K562 (cell line): ENCODE measurements at regions not wholly inside any gene's neighbourhood (a gene's known extent, or its start where the extent isn't known, plus 50 kb on each side); places are given as distances from the start of the nearest gene placed in this dataset.
"Not testable (repeated sequence)": the region's sequence is repeated elsewhere in the genome, so short reads cannot be mapped to it uniquely, and the experiment has no call there.

Source experiments
- ATF1 ChIP-seq, 2 experiments: fragments of 450-650 bp in 1 of 2; IDR thresholded peaks; 2 replicates each; pipeline ENCODE4 v1.6.1; 2016; ENCODE audit warnings: missing compliant biosample characterization in 1 of 2, missing genetic modification characterization in 1 of 2
- EGR1 ChIP-seq: fragments of 450-650 bp; conservative IDR thresholded peaks from 2 replicates; pipeline ENCODE4 v1.6.1; 2017; ENCODE audit warnings: mild to moderate bottlenecking
- KDM1A ChIP-seq, 2 experiments: fragments of 450-650 bp; IDR thresholded peaks; 2 replicates each; pipeline ENCODE4 v1.6.1; 2016; ENCODE audit warnings: mild to moderate bottlenecking in 2 of 2
- RAD21 ChIP-seq, 2 experiments: fragments of 250-450 bp in 1 of 2; fragments of 450-650 bp in 1 of 2; sonication (Bioruptor Pico) in 1 of 2; formaldehyde crosslinking in 1 of 2; IDR thresholded peaks in 1 of 2; conservative IDR thresholded peaks in 1 of 2; 2 replicates each; pipeline versions ENCODE4 v1.4.0 to v1.8.0; 2020 to 2022; ENCODE audit warnings: mild to moderate bottlenecking in 2 of 2, moderate library complexity in 1 of 2
- RBM25 ChIP-seq: fragments of 200-400 bp; formaldehyde crosslinking; IDR thresholded peaks from 2 replicates; pipeline ENCODE4 v1.6.1; 2018; ENCODE audit warnings: low read length, low read depth, moderate library complexity; ENCODE audit not compliant: severe bottlenecking
- SAFB ChIP-seq: fragments of 200-400 bp; formaldehyde crosslinking; IDR thresholded peaks from 2 replicates; pipeline ENCODE4 v1.6.1; 2017; ENCODE audit warnings: low read depth, low read length, borderline replicate concordance
- ZFP36 ChIP-seq: fragments of 150-350 bp; IDR thresholded peaks from 2 replicates; pipeline ENCODE4 v1.6.1; 2018; ENCODE audit warnings: low read length, low read depth; ENCODE audit not compliant: partially characterized antibody
- TF ChIP-seq, protein P1 (sequence below), 3 experiments: IDR thresholded peaks in 2 of 3; conservative IDR thresholded peaks in 1 of 3; 2 replicates each; pipeline ENCODE4 v1.5.1; 2011 to 2012; ENCODE audit warnings: low read length in 3 of 3, mild to moderate bottlenecking in 3 of 3, control low read depth in 2 of 3, improper control_type of control experiment in 1 of 3, inconsistent platforms in 1 of 3, low read depth in 1 of 3, mixed read lengths in 1 of 3, moderate library complexity in 1 of 3; ENCODE audit not compliant: insufficient read depth in 2 of 3

DNA sequence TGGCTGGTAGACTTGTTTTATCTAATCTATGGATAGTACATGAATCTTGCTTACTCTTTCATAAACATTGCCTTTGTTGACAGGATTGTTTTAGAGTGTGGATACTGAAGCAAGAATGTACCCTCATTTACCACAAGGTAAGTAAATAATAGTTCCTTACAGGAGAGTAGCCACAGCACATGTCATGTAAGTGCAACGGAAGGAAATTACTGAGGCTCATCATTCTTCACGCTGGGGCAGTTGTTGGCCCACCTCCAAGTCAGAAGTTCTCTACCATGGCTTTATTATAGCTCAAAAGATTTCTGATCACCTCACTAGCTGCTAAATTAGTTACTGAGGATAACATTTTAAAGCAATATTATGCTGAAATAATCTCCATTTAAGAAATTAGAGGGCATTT, 50.0 kb upstream of the ANKRD30B start:
- not testable (repeated sequence) for TF ChIP-seq RAD21 (CRISPR knock-in tag; conservative IDR thresholded peaks at IDR 0.05 in 1 of 2, IDR thresholded peaks at IDR 0.05 in 1 of 2); RBM25; SAFB; EGR1; ATF1 (CRISPR knock-in tag; IDR thresholded peaks at IDR 0.05); ATF1 (tag; IDR thresholded peaks at IDR 0.05); ZFP36; KDM1A (IDR thresholded peaks at IDR 0.05)
- TF ChIP-seq, protein P1, sequence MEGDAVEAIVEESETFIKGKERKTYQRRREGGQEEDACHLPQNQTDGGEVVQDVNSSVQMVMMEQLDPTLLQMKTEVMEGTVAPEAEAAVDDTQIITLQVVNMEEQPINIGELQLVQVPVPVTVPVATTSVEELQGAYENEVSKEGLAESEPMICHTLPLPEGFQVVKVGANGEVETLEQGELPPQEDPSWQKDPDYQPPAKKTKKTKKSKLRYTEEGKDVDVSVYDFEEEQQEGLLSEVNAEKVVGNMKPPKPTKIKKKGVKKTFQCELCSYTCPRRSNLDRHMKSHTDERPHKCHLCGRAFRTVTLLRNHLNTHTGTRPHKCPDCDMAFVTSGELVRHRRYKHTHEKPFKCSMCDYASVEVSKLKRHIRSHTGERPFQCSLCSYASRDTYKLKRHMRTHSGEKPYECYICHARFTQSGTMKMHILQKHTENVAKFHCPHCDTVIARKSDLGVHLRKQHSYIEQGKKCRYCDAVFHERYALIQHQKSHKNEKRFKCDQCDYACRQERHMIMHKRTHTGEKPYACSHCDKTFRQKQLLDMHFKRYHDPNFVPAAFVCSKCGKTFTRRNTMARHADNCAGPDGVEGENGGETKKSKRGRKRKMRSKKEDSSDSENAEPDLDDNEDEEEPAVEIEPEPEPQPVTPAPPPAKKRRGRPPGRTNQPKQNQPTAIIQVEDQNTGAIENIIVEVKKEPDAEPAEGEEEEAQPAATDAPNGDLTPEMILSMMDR (IDR thresholded peaks at IDR 0.05 in 2 of 3, conservative IDR thresholded peaks at IDR 0.05 in 1 of 3; ENCODE audit: insufficient read depth in 2 of 3, low read depth in 1 of 3, low read length in 3 of 3): not testable (repeated sequence)
